HG03196 (cell line): ENCODE measurements at regions not wholly inside any gene's neighbourhood (a gene's known extent, or its start where the extent isn't known, plus 50 kb on each side); places are given as distances from the start of the nearest gene placed in this dataset.

Experiments
- ATAC-seq: cut with Tn5 transposase; IDR thresholded peaks from one replicate; pipeline ENCODE4 v1.9.1; 2021; ENCODE audit not compliant: unreplicated experiment

GRCh38 chr16:16868727-16869126 lies 489.8 kb downstream of the NPIPA7 start:
- ATAC-seq, result no peak

- no peak for ATAC-seq
Observed at GRCh38 chr16:16869746-16870145, 490.8 kb downstream of the NPIPA7 start.

- no peak for ATAC-seq
Observed at GRCh38 chr16:16871196-16871595, 492.3 kb downstream of the NPIPA7 start.

- ATAC-seq, result no peak
Observed at GRCh38 chr16:16877061-16877460, 498.1 kb downstream of the NPIPA7 start.

GRCh38 chr16:16879567-16880251 lies 500.8 kb downstream of the NPIPA7 start:
- no peak for ATAC-seq

GRCh38 chr16:16881814-16882213 lies 502.9 kb downstream of the NPIPA7 start:
- ATAC-seq, result no peak

- no peak for ATAC-seq
Observed at GRCh38 chr16:16882766-16883165, 503.8 kb downstream of the NPIPA7 start.

GRCh38 chr16:16884451-16884850 lies 505.5 kb downstream of the NPIPA7 start:
- no peak for ATAC-seq

- no peak for ATAC-seq
Observed at GRCh38 chr16:16887193-16887592, 508.3 kb downstream of the NPIPA7 start.

- ATAC-seq, result no peak
Observed at GRCh38 chr16:16890964-16891363, 512.0 kb downstream of the NPIPA7 start.

GRCh38 chr16:16904601-16905000 lies 525.7 kb downstream of the NPIPA7 start:
- ATAC-seq, result no peak

GRCh38 chr16:16905850-16906249 lies 526.9 kb downstream of the NPIPA7 start:
- no peak for ATAC-seq

- ATAC-seq, result no peak
Observed at GRCh38 chr16:16907089-16907488, 528.1 kb downstream of the NPIPA7 start.

GRCh38 chr16:16908077-16908476 lies 529.1 kb downstream of the NPIPA7 start:
- ATAC-seq, result no peak

GRCh38 chr16:16909126-16909525 lies 530.2 kb downstream of the NPIPA7 start:
- ATAC-seq, result no peak

GRCh38 chr16:16910666-16911065 lies 531.7 kb downstream of the NPIPA7 start:
- no peak for ATAC-seq

GRCh38 chr16:16915771-16916170 lies 536.8 kb downstream of the NPIPA7 start:
- ATAC-seq, result no peak

- ATAC-seq, result no peak
Observed at GRCh38 chr16:16917191-16917785, 538.3 kb downstream of the NPIPA7 start.

- no peak for ATAC-seq
Observed at GRCh38 chr16:16923479-16923878, 544.5 kb downstream of the NPIPA7 start.

- no peak for ATAC-seq
Observed at GRCh38 chr16:16924613-16925012, 545.7 kb downstream of the NPIPA7 start.

GRCh38 chr16:16925432-16925831 lies 545.3 kb downstream of the XYLT1 start:
- ATAC-seq, result no peak

- no peak for ATAC-seq
Observed at GRCh38 chr16:16928532-16929109, 542.1 kb downstream of the XYLT1 start.
